Neural crest cell (in vitro differentiated cells): ENCODE measurements at regions not wholly inside any gene's neighbourhood (a gene's known extent, or its start where the extent isn't known, plus 50 kb on each side); places are given as distances from the start of the nearest gene placed in this dataset.

ENCODE experiments used
- DNase-seq: peaks from one replicate; pipeline ENCODE4 v3.0.0; 2021; ENCODE audit warnings: low read depth, mixed read lengths, low spot score
- H3K27ac Mint-ChIP-seq: one replicate; pipeline ENCODE4 v1.8.0; 2021; ENCODE audit warnings: mild to moderate bottlenecking, mixed read lengths; ENCODE audit not compliant: unreplicated experiment
- H3K27me3 Mint-ChIP-seq: 2 replicates; pipeline ENCODE4 v1.8.0; 2021; ENCODE audit warnings: low read depth, mild to moderate bottlenecking, mixed read lengths
- H3K36me3 Mint-ChIP-seq: 2 replicates; pipeline ENCODE4 v1.8.0; 2021; ENCODE audit warnings: low read depth, mild to moderate bottlenecking, mixed read lengths
- H3K4me1 Mint-ChIP-seq: 2 replicates; pipeline ENCODE4 v1.8.0; 2021; ENCODE audit warnings: mixed read lengths
- H3K4me3 Mint-ChIP-seq: one replicate; pipeline ENCODE4 v1.8.0; 2021; ENCODE audit warnings: mild to moderate bottlenecking, mixed read lengths
- H3K9me3 Mint-ChIP-seq: 2 replicates; pipeline ENCODE4 v1.8.0; 2021; ENCODE audit warnings: mixed read lengths
- CTCF ChIP-seq: fragments of 200-600 bp; sonication (generic); conservative IDR thresholded peaks from 2 replicates; pipeline ENCODE4 v1.5.0; 2021; ENCODE audit warnings: antibody characterized with exemption, mild to moderate bottlenecking

GRCh38 chr1:232267837-232268598, 361.9 kb downstream of the SIPA1L2 start:
- H3K9me3 Mint-ChIP-seq, result no peaks in the 10 kb centered on the region
- no peak for TF ChIP-seq CTCF
- H3K27me3 Mint-ChIP-seq, result no peaks in the 10 kb centered on the region
- no peaks in the 10 kb centered on the region for H3K4me1 Mint-ChIP-seq
- H3K36me3 Mint-ChIP-seq, result no peaks in the 10 kb centered on the region
- H3K27ac Mint-ChIP-seq, result peak overlapping the region; percentile 32
- no peak for DNase-seq
- no peak overlapping the region for H3K4me3 Mint-ChIP-seq

- TF ChIP-seq CTCF, result no peak
- Mint-ChIP-seq H3K4me3 (no peak overlapping the region), H3K4me1 (no peaks in the 10 kb centered on the region), H3K36me3 (no peaks in the 10 kb centered on the region), H3K27ac (no peak overlapping the region), H3K27me3 (no peaks in the 10 kb centered on the region), H3K9me3 (no peaks in the 10 kb centered on the region)
- no peak for DNase-seq
These were observed 362.7 kb downstream of the SIPA1L2 start for GRCh38 chr1:232267092-232267836.

GRCh38 chr1:232263452-232263851, 366.5 kb downstream of the SIPA1L2 start:
- DNase-seq, result no peak
- no peaks in the 10 kb centered on the region for H3K4me1 Mint-ChIP-seq
- no peaks in the 10 kb centered on the region for H3K36me3 Mint-ChIP-seq
- H3K27ac Mint-ChIP-seq, result no peak overlapping the region
- H3K9me3 Mint-ChIP-seq, result no peaks in the 10 kb centered on the region
- no peak for TF ChIP-seq CTCF
- no peak overlapping the region for H3K4me3 Mint-ChIP-seq
- peaks cover 5% of the 10 kb centered on the region for H3K27me3 Mint-ChIP-seq

- Mint-ChIP-seq H3K27ac (no peak overlapping the region), H3K27me3 (peaks cover 5% of the 10 kb centered on the region), H3K9me3 (no peaks in the 10 kb centered on the region), H3K4me3 (no peak overlapping the region), H3K36me3 (no peaks in the 10 kb centered on the region), H3K4me1 (no peaks in the 10 kb centered on the region)
- no peak for DNase-seq
- TF ChIP-seq CTCF, result no peak
These were observed 366.9 kb downstream of the SIPA1L2 start for GRCh38 chr1:232262991-232263390.

- H3K27ac Mint-ChIP-seq, result no peak overlapping the region
- TF ChIP-seq CTCF, result no peak
- H3K36me3 Mint-ChIP-seq, result no peaks in the 10 kb centered on the region
- peaks cover 5% of the 10 kb centered on the region for H3K27me3 Mint-ChIP-seq
- DNase-seq, result no peak
- H3K4me3 Mint-ChIP-seq, result no peak overlapping the region
- H3K9me3 Mint-ChIP-seq, result no peaks in the 10 kb centered on the region
- peaks cover 2% of the 10 kb centered on the region for H3K4me1 Mint-ChIP-seq
These were observed 369.1 kb downstream of the SIPA1L2 start for GRCh38 chr1:232260861-232261260.
